Skeletal muscle tissue (tissue), 3 donors: ENCODE measurements at regions not wholly inside any gene's neighbourhood (a gene's known extent, or its start where the extent isn't known, plus 50 kb on each side); places are given as distances from the start of the nearest gene placed in this dataset.

Experiments used
- H3K27ac ChIP-seq: one replicate; pipeline ENCODE4 v1.7.0; 2013; ENCODE audit warnings: mild to moderate bottlenecking, low read depth, low read length, inconsistent platforms
- H3K27me3 ChIP-seq, 3 donors: one replicate each; pipeline ENCODE4 v1.7.0; 2013; ENCODE audit warnings: low read length in 3 of 3; ENCODE audit not compliant: control insufficient read depth in 3 of 3, insufficient read depth in 3 of 3
- H3K36me3 ChIP-seq, 3 donors: one replicate each; pipeline ENCODE4 v1.7.0; 2013; ENCODE audit warnings: low read length in 3 of 3; ENCODE audit not compliant: control insufficient read depth in 3 of 3, insufficient read depth in 3 of 3
- H3K4me1 ChIP-seq, 3 donors: one replicate each; pipeline ENCODE4 v1.7.0; 2013; ENCODE audit warnings: low read length in 3 of 3, mild to moderate bottlenecking in 3 of 3; ENCODE audit not compliant: control insufficient read depth in 3 of 3, insufficient read depth in 3 of 3
- H3K4me3 ChIP-seq, 3 donors: one replicate each; pipeline ENCODE4 v1.7.0; 2013; ENCODE audit warnings: low read length in 3 of 3
- H3K9ac ChIP-seq, 3 donors: one replicate each; pipeline ENCODE4 v1.7.0; 2013; ENCODE audit warnings: low read length in 3 of 3, mild to moderate bottlenecking in 3 of 3, moderate library complexity in 2 of 3, low read depth in 1 of 3
- H3K9me3 ChIP-seq, 3 donors: one replicate each; pipeline ENCODE4 v1.7.0; 2013; ENCODE audit warnings: low read length in 3 of 3; ENCODE audit not compliant: control insufficient read depth in 3 of 3
- donor health status: Osteomylitis.

- Histone ChIP-seq H3K9me3 (no peaks in the 10 kb centered on the region), H3K36me3 (no peaks in the 10 kb centered on the region), H3K27me3 (no peaks in the 10 kb centered on the region), H3K4me1 (no peaks in the 10 kb centered on the region), H3K27ac (no peak overlapping the region), H3K9ac (no peak overlapping the region), H3K4me3 (no peak overlapping the region)
Measured at GRCh38 chr7:84538268-84538667, 343.7 kb upstream of the SEMA3A start.

- no peaks in the 10 kb centered on the region for H3K4me1 ChIP-seq
- H3K9me3 ChIP-seq: no peaks in the 10 kb centered on the region
- no peak overlapping the region for H3K27ac ChIP-seq
- no peaks in the 10 kb centered on the region for H3K36me3 ChIP-seq
- no peaks in the 10 kb centered on the region for H3K27me3 ChIP-seq
- no peak overlapping the region for H3K9ac ChIP-seq
- H3K4me3 ChIP-seq: no peak overlapping the region
Measured at GRCh38 chr7:84536271-84536870, 341.8 kb upstream of the SEMA3A start.

- no peak overlapping the region for H3K27ac ChIP-seq
- H3K27me3 ChIP-seq: no peaks in the 10 kb centered on the region
- H3K4me3 ChIP-seq: no peak overlapping the region
- no peaks in the 10 kb centered on the region for H3K4me1 ChIP-seq
- no peaks in the 10 kb centered on the region for H3K9me3 ChIP-seq
- no peak overlapping the region for H3K9ac ChIP-seq
- no peaks in the 10 kb centered on the region for H3K36me3 ChIP-seq
Measured at GRCh38 chr7:84535580-84536270, 341.1 kb upstream of the SEMA3A start.

GRCh38 chr7:84533182-84533581 is 338.6 kb upstream of the SEMA3A start:
- no peaks in the 10 kb centered on the region for H3K36me3 ChIP-seq
- H3K27ac ChIP-seq: no peak overlapping the region
- H3K9me3 ChIP-seq: no peaks in the 10 kb centered on the region
- no peak overlapping the region for H3K4me3 ChIP-seq
- H3K9ac ChIP-seq: no peak overlapping the region
- no peaks in the 10 kb centered on the region for H3K4me1 ChIP-seq
- no peaks in the 10 kb centered on the region for H3K27me3 ChIP-seq

- Histone ChIP-seq H3K9ac (no peak overlapping the region), H3K27ac (no peak overlapping the region), H3K27me3 (no peaks in the 10 kb centered on the region), H3K36me3 (no peaks in the 10 kb centered on the region), H3K4me3 (no peak overlapping the region), H3K4me1 (no peaks in the 10 kb centered on the region), H3K9me3 (no peaks in the 10 kb centered on the region)
Measured at GRCh38 chr7:84532196-84532595, 337.6 kb upstream of the SEMA3A start.

GRCh38 chr7:84529480-84530205 is 335.1 kb upstream of the SEMA3A start:
- Histone ChIP-seq H3K4me3 (no peak overlapping the region), H3K4me1 (no peaks in the 10 kb centered on the region), H3K36me3 (no peaks in the 10 kb centered on the region), H3K27ac (no peak overlapping the region), H3K27me3 (no peaks in the 10 kb centered on the region), H3K9ac (no peak overlapping the region), H3K9me3 (no peaks in the 10 kb centered on the region)

- Histone ChIP-seq H3K27ac (no peak overlapping the region), H3K4me1 (no peaks in the 10 kb centered on the region), H3K9ac (no peak overlapping the region), H3K9me3 (no peaks in the 10 kb centered on the region), H3K4me3 (no peak overlapping the region), H3K27me3 (no peaks in the 10 kb centered on the region), H3K36me3 (no peaks in the 10 kb centered on the region)
Measured at GRCh38 chr7:84528756-84529479, 334.3 kb upstream of the SEMA3A start.

- Histone ChIP-seq H3K9ac (no peak overlapping the region), H3K4me1 (no peaks in the 10 kb centered on the region), H3K27ac (no peak overlapping the region), H3K4me3 (no peak overlapping the region), H3K36me3 (no peaks in the 10 kb centered on the region), H3K9me3 (peaks cover 0 to 4% (median 0%) of the 10 kb centered on the region in 3 donors), H3K27me3 (no peaks in the 10 kb centered on the region)
Measured at GRCh38 chr7:84524714-84525694, 330.4 kb upstream of the SEMA3A start.

GRCh38 chr7:84513061-84513460 is 318.5 kb upstream of the SEMA3A start:
- Histone ChIP-seq H3K36me3 (no peaks in the 10 kb centered on the region), H3K27me3 (no peaks in the 10 kb centered on the region), H3K4me3 (no peak overlapping the region), H3K27ac (no peak overlapping the region), H3K4me1 (no peaks in the 10 kb centered on the region), H3K9ac (no peak overlapping the region), H3K9me3 (no peaks in the 10 kb centered on the region)
